ENCODE measurements at regions not wholly inside any gene's neighbourhood (a gene's known extent, or its start where the extent isn't known, plus 50 kb on each side); places are given as distances from the start of the nearest gene placed in this dataset.
"Not testable (repeated sequence)": the region's sequence is repeated elsewhere in the genome, so short reads cannot be mapped to it uniquely, and the experiment has no call there.

DNA sequence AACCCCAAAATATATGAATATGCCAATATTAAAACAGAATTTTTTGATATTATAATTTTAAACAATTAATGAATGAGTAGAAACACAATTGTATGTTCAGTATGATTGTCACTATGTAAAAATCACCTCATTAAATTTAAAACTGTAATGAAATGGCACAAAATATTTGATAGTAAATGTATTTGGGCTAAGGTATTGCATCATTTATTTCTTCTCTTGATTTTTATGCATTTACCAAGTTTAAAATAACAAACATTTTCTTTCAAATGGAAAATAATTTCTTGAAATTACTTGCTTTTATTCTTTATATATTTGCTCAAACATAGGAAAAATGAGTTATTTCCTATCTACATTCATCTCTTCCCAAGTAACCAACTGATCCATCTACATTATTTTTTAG lies 782.6 kb downstream of the KCNJ3 start:
- Histone ChIP-seq H3K9me3 (ENCODE audit: control extremely low read depth in 1 of 5, control insufficient read depth in 4 of 5, insufficient read depth in 2 of 5, low read depth in 1 of 5, low read length in 4 of 5) (no peaks in the 10 kb centered on the region), H3K27ac (ENCODE audit: insufficient read depth in 1 of 2, low read depth in 1 of 2, low read length in 2 of 2, poor library complexity in 1 of 2, severe bottlenecking in 2 of 2) (no peak overlapping the region), H3K4me3 (ENCODE audit: control insufficient read depth in 1 of 7, extremely low read depth in 1 of 7, insufficient read depth in 4 of 7, low read depth in 2 of 7, low read length in 6 of 7) (no peak overlapping the region), H3K4me1 (ENCODE audit: control extremely low read depth in 1 of 4, control insufficient read depth in 4 of 4, insufficient read depth in 4 of 4, low read length in 3 of 4) (no peaks in the 10 kb centered on the region), H3K27me3 (replicated peaks in 2 of 5; ENCODE audit: control insufficient read depth in 4 of 5, insufficient read depth in 5 of 5, low read length in 4 of 5) (no peaks in the 10 kb centered on the region), H3K36me3 (ENCODE audit: control insufficient read depth in 4 of 4, insufficient read depth in 4 of 4, low read length in 3 of 4) (no peaks in the 10 kb centered on the region)
- ChIA-PET CTCF (no interaction called here), POLR2A (no interaction called here)
- DNase-seq, result no peak

DNA sequence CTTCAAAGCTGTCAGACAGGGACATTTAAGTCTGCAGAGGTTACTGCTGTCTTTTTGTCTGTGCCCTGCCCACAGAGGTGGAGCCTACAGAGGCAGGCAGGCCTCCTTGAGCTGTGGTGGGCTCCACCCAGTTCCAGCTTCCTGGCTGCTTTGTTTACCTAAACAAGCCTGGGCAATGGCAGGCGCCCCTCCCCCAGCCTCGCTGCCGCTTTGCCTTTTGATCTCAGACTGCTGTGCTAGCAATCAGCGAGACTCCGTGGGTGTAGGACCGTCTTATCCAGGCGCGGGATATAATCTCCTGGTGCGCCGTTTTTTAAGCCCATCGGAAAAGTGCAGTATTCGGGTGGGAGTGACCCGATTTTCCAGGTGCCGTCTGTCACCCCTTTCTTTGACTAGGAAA lies 773.5 kb downstream of the KCNJ3 start:
- DNase-seq; H3K27me3 ChIP-seq (replicated peaks in 2 of 5; ENCODE audit: control insufficient read depth in 4 of 5, insufficient read depth in 5 of 5, low read length in 4 of 5); H3K4me3 ChIP-seq (ENCODE audit: control insufficient read depth in 1 of 7, extremely low read depth in 1 of 7, insufficient read depth in 4 of 7, low read depth in 2 of 7, low read length in 6 of 7); POLR2A ChIA-PET; CTCF ChIA-PET; H3K27ac ChIP-seq (ENCODE audit: insufficient read depth in 1 of 2, low read depth in 1 of 2, low read length in 2 of 2, poor library complexity in 1 of 2, severe bottlenecking in 2 of 2); H3K9me3 ChIP-seq (ENCODE audit: control extremely low read depth in 1 of 5, control insufficient read depth in 4 of 5, insufficient read depth in 2 of 5, low read depth in 1 of 5, low read length in 4 of 5); H3K4me1 ChIP-seq (ENCODE audit: control extremely low read depth in 1 of 4, control insufficient read depth in 4 of 4, insufficient read depth in 4 of 4, low read length in 3 of 4); H3K36me3 ChIP-seq (ENCODE audit: control insufficient read depth in 4 of 4, insufficient read depth in 4 of 4, low read length in 3 of 4): not testable (repeated sequence)
- WGBS (ENCODE audit: insufficient coverage), result 100% methylated on average over 2 of the region's 14 CpGs

DNA sequence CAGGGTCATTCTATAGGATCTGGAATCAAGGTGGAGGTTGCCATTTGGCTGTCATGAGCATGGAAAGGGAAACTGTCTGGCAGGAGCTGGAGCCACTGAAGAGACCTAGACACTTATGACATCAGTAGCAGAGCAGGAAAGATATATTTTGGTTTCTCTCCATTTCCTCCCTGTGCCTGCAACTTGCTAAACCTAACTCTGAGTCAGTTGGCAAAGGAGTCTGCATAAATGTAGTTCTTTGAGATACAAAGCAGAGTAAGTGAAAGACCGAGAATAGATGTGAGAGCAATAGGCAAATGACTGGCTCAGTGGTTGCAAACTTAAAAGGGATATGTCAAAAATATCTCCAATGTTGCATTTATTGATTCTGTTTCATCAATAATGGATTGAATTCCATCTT lies 757.7 kb downstream of the KCNJ3 start:
- H3K4me3 ChIP-seq (ENCODE audit: control insufficient read depth in 1 of 7, extremely low read depth in 1 of 7, insufficient read depth in 4 of 7, low read depth in 2 of 7, low read length in 6 of 7), result no peak overlapping the region
- no peaks in the 10 kb centered on the region for H3K9me3 ChIP-seq (ENCODE audit: control extremely low read depth in 1 of 5, control insufficient read depth in 4 of 5, insufficient read depth in 2 of 5, low read depth in 1 of 5, low read length in 4 of 5)
- ChIA-PET CTCF (no interaction called here), POLR2A (no interaction called here)
- no CpG with 5 or more reads among the region's 1 CpG for WGBS (ENCODE audit: insufficient coverage)
- DNase-seq, result no peak
- no peaks in the 10 kb centered on the region for H3K27me3 ChIP-seq (replicated peaks in 2 of 5; ENCODE audit: control insufficient read depth in 4 of 5, insufficient read depth in 5 of 5, low read length in 4 of 5)
- H3K36me3 ChIP-seq (ENCODE audit: control insufficient read depth in 4 of 4, insufficient read depth in 4 of 4, low read length in 3 of 4), result no peaks in the 10 kb centered on the region
- no peak overlapping the region for H3K27ac ChIP-seq (ENCODE audit: insufficient read depth in 1 of 2, low read depth in 1 of 2, low read length in 2 of 2, poor library complexity in 1 of 2, severe bottlenecking in 2 of 2)
- no peaks in the 10 kb centered on the region for H3K4me1 ChIP-seq (ENCODE audit: control extremely low read depth in 1 of 4, control insufficient read depth in 4 of 4, insufficient read depth in 4 of 4, low read length in 3 of 4)

DNA sequence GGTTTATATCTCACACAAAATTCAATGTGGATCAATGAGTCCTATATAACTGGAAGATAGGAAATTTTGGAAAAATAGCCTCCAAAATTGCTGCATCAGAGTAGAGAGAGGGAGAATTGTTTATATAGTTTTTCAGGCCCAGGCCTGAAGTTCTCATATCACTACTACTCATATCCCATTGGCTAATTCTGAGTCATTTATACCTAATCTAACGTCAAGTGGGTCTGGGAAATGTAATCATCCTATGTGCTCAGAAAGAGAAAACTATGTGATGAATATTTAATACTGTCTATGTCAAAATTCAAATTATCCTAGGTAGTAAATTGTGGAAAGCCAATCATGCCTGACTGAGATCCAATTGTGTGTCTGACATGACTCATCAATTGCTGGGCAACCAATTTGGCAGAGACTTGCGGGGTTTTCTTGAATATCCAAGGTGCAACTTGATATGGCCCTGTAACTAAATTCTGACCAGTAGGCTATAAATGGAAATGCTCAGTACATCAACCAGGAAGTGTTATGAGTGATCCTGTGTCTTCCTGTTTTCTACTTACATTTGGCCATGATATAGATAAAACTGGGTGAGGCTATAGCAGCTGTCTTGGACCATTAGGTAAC lies 744.4 kb downstream of the KCNJ3 start:
- no peak for DNase-seq
- Histone ChIP-seq H3K4me3 (ENCODE audit: control insufficient read depth in 1 of 7, extremely low read depth in 1 of 7, insufficient read depth in 4 of 7, low read depth in 2 of 7, low read length in 6 of 7) (no peak overlapping the region), H3K4me1 (ENCODE audit: control extremely low read depth in 1 of 4, control insufficient read depth in 4 of 4, insufficient read depth in 4 of 4, low read length in 3 of 4) (no peaks in the 10 kb centered on the region), H3K27me3 (replicated peaks in 2 of 5; ENCODE audit: control insufficient read depth in 4 of 5, insufficient read depth in 5 of 5, low read length in 4 of 5) (no peaks in the 10 kb centered on the region), H3K9me3 (ENCODE audit: control extremely low read depth in 1 of 5, control insufficient read depth in 4 of 5, insufficient read depth in 2 of 5, low read depth in 1 of 5, low read length in 4 of 5) (peaks cover 0 to 1% (median 0%) of the 10 kb centered on the region in 5 experiments), H3K36me3 (ENCODE audit: control insufficient read depth in 4 of 4, insufficient read depth in 4 of 4, low read length in 3 of 4) (no peaks in the 10 kb centered on the region), H3K27ac (ENCODE audit: insufficient read depth in 1 of 2, low read depth in 1 of 2, low read length in 2 of 2, poor library complexity in 1 of 2, severe bottlenecking in 2 of 2) (no peak overlapping the region)
- ChIA-PET CTCF (no interaction called here), POLR2A (no interaction called here)
- 100% methylated on average over 1 of the region's 2 CpGs for WGBS (ENCODE audit: insufficient coverage)

DNA sequence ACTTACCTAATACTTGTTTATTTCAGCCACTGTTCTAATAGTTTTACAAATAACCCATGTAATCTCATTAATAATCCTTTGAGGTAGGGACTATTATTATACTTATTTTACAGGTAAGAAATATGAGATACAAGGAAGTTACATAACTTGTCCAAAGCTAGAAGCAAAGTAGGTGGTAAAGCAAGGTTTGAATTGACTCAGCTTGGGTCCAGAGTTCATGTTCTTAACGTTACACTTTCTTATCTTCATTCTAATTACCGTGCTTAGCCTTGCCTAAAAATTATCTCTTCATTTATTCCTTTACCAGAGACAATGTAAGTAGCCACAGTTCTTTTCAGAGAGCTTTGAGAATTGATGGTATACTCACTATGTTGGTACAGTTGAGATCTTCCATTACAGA lies 743.6 kb downstream of the KCNJ3 start:
- DNase-seq, result no peak
- ChIA-PET CTCF (no interaction called here), POLR2A (no interaction called here)
- Histone ChIP-seq H3K27me3 (replicated peaks in 2 of 5; ENCODE audit: control insufficient read depth in 4 of 5, insufficient read depth in 5 of 5, low read length in 4 of 5) (no peaks in the 10 kb centered on the region), H3K36me3 (ENCODE audit: control insufficient read depth in 4 of 4, insufficient read depth in 4 of 4, low read length in 3 of 4) (no peaks in the 10 kb centered on the region), H3K4me1 (ENCODE audit: control extremely low read depth in 1 of 4, control insufficient read depth in 4 of 4, insufficient read depth in 4 of 4, low read length in 3 of 4) (no peaks in the 10 kb centered on the region), H3K4me3 (ENCODE audit: control insufficient read depth in 1 of 7, extremely low read depth in 1 of 7, insufficient read depth in 4 of 7, low read depth in 2 of 7, low read length in 6 of 7) (no peak overlapping the region), H3K9me3 (ENCODE audit: control extremely low read depth in 1 of 5, control insufficient read depth in 4 of 5, insufficient read depth in 2 of 5, low read depth in 1 of 5, low read length in 4 of 5) (peaks cover 0 to 1% (median 0%) of the 10 kb centered on the region in 5 experiments), H3K27ac (ENCODE audit: insufficient read depth in 1 of 2, low read depth in 1 of 2, low read length in 2 of 2, poor library complexity in 1 of 2, severe bottlenecking in 2 of 2) (no peak overlapping the region)
- WGBS (ENCODE audit: insufficient coverage), result no CpG with 5 or more reads among the region's 2 CpGs

DNA sequence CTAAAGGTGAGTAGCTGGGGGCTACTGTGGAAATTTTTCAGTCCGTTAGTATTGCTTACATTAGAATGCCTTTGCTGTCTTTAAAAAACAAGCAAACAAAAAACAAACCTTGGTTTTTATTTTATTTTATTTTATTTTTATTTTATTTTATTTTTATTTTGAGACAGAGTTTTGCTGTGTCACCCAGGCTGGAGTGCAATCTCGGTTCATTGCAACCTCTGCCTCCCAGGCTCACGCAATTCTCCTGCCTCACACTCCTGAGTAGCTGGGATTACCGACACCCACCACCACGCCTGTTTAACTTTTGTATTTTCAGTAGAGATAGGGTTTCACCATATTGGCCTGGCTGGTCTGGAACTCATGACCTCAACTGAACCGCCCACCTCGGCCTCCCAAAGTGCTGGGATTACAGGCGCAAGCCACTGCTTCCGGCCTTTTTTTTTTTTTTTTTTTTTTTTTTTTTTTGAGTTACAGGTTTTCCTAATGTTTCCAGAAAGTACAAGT lies 732.6 kb downstream of the KCNJ3 start:
- ChIA-PET CTCF (no interaction called here), POLR2A (no interaction called here)
- DNase-seq, result no peak
- H3K9me3 ChIP-seq (ENCODE audit: control extremely low read depth in 1 of 5, control insufficient read depth in 4 of 5, insufficient read depth in 2 of 5, low read depth in 1 of 5, low read length in 4 of 5), result peaks cover 0 to 3% (median 0%) of the 10 kb centered on the region in 5 experiments
- H3K4me3 ChIP-seq (ENCODE audit: control insufficient read depth in 1 of 7, extremely low read depth in 1 of 7, insufficient read depth in 4 of 7, low read depth in 2 of 7, low read length in 6 of 7), result no peak overlapping the region
- no peaks in the 10 kb centered on the region for H3K27me3 ChIP-seq (replicated peaks in 2 of 5; ENCODE audit: control insufficient read depth in 4 of 5, insufficient read depth in 5 of 5, low read length in 4 of 5)
- WGBS (ENCODE audit: insufficient coverage), result 100% methylated on average over 2 of the region's 9 CpGs
- H3K36me3 ChIP-seq (ENCODE audit: control insufficient read depth in 4 of 4, insufficient read depth in 4 of 4, low read length in 3 of 4), result no peaks in the 10 kb centered on the region
- no peaks in the 10 kb centered on the region for H3K4me1 ChIP-seq (ENCODE audit: control extremely low read depth in 1 of 4, control insufficient read depth in 4 of 4, insufficient read depth in 4 of 4, low read length in 3 of 4)
- H3K27ac ChIP-seq (ENCODE audit: insufficient read depth in 1 of 2, low read depth in 1 of 2, low read length in 2 of 2, poor library complexity in 1 of 2, severe bottlenecking in 2 of 2), result no peak overlapping the region

DNA sequence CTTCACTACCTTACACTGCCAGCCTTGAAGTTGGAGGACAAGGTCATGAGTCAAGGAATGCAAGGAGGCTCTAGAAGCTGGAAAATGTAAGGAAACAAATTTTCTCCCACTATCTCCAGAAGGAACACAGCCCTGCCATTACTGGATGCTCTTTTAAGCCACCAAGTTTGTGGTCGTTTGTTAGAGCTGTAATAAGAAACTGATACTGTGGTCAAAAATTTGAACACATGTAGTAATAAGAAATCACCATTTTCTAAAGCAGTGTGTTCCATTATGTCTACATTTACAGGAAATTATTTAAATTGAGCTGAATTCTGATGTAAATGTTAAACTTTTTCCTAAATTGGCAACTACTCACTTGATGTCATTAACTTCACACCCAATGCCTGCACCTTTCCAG lies 729.0 kb downstream of the KCNJ3 start:
- POLR2A ChIA-PET, result no interaction called here

More for the DNA sequence above, 729.0 kb downstream of the KCNJ3 start:
- no peaks in the 10 kb centered on the region for H3K9me3 ChIP-seq (ENCODE audit: control extremely low read depth in 1 of 5, control insufficient read depth in 4 of 5, insufficient read depth in 2 of 5, low read depth in 1 of 5, low read length in 4 of 5)
- CTCF ChIA-PET, result no interaction called here
- H3K27ac ChIP-seq (ENCODE audit: insufficient read depth in 1 of 2, low read depth in 1 of 2, low read length in 2 of 2, poor library complexity in 1 of 2, severe bottlenecking in 2 of 2), result no peak overlapping the region
- no peaks in the 10 kb centered on the region for H3K27me3 ChIP-seq (replicated peaks in 2 of 5; ENCODE audit: control insufficient read depth in 4 of 5, insufficient read depth in 5 of 5, low read length in 4 of 5)
- no peak overlapping the region for H3K4me3 ChIP-seq (ENCODE audit: control insufficient read depth in 1 of 7, extremely low read depth in 1 of 7, insufficient read depth in 4 of 7, low read depth in 2 of 7, low read length in 6 of 7)
- DNase-seq, result no peak
- WGBS (ENCODE audit: insufficient coverage), result no CpG with 5 or more reads among the region's 1 CpG
- H3K4me1 ChIP-seq (ENCODE audit: control extremely low read depth in 1 of 4, control insufficient read depth in 4 of 4, insufficient read depth in 4 of 4, low read length in 3 of 4), result peaks cover 0 to 4% (median 0%) of the 10 kb centered on the region in 4 experiments
- H3K36me3 ChIP-seq (ENCODE audit: control insufficient read depth in 4 of 4, insufficient read depth in 4 of 4, low read length in 3 of 4), result no peaks in the 10 kb centered on the region
